Cardiac fibroblast (primary cell): ENCODE measurements at regions not wholly inside any gene's neighbourhood (a gene's known extent, or its start where the extent isn't known, plus 50 kb on each side); places are given as distances from the start of the nearest gene placed in this dataset.

Experiments used
- DNase-seq, 2 donors: peaks; one replicate each; pipeline versions ENCODE4 v3.0.0 to v3.0.0-alpha.2; 2010; ENCODE audit warnings: low read depth in 2 of 2
- H3K4me3 ChIP-seq, 2 donors: replicated peaks in 1 of 2; 1 replicate in 1 of 2; 2 replicates in 1 of 2; pipeline ENCODE4 v1.5.1; 2011; ENCODE audit warnings: low read depth in 2 of 2, low read length in 2 of 2, mild to moderate bottlenecking in 2 of 2, moderate library complexity in 1 of 2
- TF ChIP-seq, protein P1 (sequence below): IDR thresholded peaks from one replicate; pipeline ENCODE4 v1.5.1; 2011; ENCODE audit warnings: low read depth, mild to moderate bottlenecking, low read length, inconsistent platforms

DNA sequence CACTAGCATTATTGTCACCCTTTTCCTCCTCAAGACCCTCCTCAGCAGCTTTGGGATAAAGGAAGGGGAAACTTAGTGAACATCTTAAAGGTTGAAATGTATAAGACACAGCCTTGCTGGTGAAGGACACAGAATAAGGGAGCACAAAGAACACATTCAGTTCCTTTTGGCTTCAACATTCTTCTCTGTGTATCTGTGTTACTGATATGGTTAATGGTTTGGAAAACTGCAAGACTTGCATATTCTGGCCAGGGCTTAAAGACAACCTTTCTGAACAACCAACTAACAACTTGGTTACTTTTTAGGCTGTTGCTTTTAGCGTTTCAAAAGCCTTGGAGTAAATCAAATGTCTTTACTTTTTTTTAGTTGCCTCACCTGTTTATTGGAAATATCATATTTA is 680.5 kb downstream of the MECOM start:
- DNase-seq, result no peak

DNA sequence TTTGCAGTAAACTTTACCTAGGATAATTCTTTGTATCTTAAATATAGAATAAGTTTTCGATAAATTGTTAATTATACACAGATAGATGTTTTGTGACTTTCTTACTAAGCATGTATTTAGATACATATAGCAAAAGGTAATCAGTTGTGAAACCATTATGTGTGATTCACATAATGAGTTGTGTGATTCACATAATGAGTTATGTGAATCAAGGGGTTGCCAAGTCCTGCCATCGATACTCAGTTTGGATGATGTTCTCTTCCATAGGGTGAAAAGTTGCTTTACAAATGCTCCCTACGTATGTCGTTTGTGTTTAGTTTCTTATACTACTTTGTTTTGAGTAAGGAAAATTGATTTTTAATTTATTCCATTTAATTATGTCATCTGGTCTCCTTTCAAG is 682.1 kb downstream of the MECOM start:
- TF ChIP-seq, protein P1, sequence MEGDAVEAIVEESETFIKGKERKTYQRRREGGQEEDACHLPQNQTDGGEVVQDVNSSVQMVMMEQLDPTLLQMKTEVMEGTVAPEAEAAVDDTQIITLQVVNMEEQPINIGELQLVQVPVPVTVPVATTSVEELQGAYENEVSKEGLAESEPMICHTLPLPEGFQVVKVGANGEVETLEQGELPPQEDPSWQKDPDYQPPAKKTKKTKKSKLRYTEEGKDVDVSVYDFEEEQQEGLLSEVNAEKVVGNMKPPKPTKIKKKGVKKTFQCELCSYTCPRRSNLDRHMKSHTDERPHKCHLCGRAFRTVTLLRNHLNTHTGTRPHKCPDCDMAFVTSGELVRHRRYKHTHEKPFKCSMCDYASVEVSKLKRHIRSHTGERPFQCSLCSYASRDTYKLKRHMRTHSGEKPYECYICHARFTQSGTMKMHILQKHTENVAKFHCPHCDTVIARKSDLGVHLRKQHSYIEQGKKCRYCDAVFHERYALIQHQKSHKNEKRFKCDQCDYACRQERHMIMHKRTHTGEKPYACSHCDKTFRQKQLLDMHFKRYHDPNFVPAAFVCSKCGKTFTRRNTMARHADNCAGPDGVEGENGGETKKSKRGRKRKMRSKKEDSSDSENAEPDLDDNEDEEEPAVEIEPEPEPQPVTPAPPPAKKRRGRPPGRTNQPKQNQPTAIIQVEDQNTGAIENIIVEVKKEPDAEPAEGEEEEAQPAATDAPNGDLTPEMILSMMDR, result no peak
- H3K4me3 ChIP-seq, result no peak overlapping the region
- peak in 1 of 2 donors; percentile 37 for DNase-seq

More for the DNA sequence above, 680.5 kb downstream of the MECOM start:
- H3K4me3 ChIP-seq, result no peak overlapping the region
- TF ChIP-seq, protein P1, result no peak

DNA sequence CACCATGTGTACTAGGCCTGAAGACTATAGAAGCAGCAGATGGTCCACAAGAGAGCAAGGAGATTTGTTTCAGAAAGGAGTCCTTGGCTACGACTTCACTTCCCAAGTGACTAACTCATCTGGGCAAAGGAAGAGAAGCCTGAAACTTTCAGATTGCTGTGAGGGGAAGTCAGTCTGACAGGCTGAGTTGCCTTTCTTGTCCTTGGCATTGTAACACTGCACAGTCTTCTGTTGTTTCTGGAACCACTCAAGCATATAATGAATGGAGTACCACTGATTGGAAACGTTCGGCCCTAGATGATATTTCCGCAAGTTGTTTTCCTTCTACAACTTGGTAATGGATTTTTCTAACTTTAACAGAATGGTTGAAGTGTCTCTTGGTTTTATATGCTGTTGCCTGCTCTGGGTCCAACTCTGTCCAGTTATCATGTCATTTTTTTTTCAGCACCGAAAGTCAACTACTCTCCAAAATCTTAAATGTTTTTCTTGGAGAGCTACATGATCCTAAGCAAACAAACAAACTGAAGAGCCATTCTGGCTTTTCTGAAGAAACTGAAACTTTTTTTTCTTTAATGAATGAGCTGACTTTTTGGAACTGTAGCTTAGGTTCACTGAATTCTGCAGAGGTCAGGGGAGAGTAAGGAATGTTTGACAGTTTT is 685.7 kb downstream of the MECOM start:
- H3K4me3 ChIP-seq, result no peak overlapping the region
- TF ChIP-seq, protein P1, result no peak
- peak; percentile 50 to 73 for DNase-seq

DNA sequence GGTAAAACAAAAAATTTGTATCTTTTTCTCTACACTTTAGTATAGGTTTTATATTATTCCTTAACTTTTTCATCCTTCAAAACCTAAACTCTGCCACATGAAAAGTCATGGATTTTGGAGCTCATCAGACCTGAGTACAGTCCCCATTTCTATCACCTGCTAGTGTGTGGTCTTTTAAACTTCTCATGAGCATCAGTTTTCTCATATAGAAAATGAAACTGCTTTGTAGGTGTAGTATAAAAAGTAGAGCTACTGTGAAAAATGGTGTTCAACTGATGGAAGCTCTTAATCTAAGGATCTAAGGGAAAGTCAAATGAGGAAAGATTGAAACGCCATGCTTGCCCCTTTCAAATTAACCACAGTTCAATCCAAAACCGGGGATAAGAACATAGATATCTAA is 686.5 kb downstream of the MECOM start:
- TF ChIP-seq, protein P1, result no peak
- DNase-seq, result no peak
- H3K4me3 ChIP-seq, result no peak overlapping the region

DNA sequence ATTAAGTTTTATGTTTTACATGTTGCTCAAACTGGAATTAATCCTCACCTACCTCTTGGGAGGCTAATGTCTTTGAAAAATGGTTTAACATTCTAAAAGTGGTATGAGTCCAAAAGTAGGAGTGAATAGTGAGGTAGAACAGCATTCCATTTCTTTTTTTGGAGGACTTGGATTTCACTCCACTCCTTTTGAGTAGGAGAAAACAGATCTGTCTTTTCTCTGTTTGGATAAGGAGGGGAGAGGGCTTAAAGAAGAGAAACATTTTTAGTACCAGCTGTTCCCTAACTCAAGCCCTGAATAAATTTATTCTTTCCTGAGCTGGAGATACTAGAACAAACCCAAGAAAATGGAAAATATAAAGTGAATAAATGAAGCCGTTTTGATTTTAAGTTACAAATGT is 687.9 kb downstream of the MECOM start:
- H3K4me3 ChIP-seq, result no peak overlapping the region
- TF ChIP-seq, protein P1, result no peak
- no peak for DNase-seq

DNA sequence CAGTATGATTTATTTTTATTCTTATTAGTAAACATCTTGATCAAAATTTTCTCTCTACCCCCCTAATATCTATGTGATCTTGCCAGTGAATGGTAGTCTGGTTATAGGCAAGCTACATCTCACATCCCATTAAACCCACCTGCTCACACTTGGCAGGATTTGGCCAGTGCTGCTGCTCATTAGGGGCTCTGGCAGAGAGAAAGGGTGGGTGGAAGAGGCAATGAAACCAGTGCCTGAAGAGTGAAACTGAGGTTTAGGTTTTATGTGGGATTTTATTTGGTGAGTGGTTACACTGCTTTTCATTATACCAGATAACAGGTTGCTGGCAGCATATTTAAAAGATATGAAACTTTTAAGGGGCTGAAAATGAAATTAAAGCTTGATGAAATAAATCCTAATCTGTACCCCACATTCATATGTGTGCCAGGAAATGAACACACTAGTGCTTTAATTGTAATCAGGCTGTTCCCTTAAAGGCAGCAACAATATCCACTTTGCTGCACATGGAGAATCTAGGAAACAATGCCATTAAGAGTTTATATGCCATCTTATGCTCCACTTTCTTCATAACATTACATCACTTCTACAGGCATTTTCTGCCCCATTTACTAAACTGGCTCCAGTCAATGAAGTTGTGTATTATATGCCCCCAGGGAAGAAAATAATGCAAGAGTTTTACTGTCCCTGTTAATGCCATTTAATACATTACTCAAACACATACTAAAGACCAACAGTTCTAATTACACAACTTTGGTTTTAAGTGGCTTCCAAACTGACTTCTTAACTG is 688.7 kb downstream of the MECOM start:
- no peak overlapping the region for H3K4me3 ChIP-seq
- TF ChIP-seq, protein P1, result no peak
- DNase-seq, result no peak
